ENCODE measurements at regions not wholly inside any gene's neighbourhood (a gene's known extent, or its start where the extent isn't known, plus 50 kb on each side); places are given as distances from the start of the nearest gene placed in this dataset.

- no peaks in the 10 kb centered on the region for H3K36me3 ChIP-seq
- intact Hi-C loops (cut with DNase I) = no loop called here
- no peaks in the 10 kb centered on the region for H3K27me3 ChIP-seq
- no peak overlapping the region for H3K4me3 ChIP-seq
- 90 to 95% methylated on average over 3 of the region's 3 CpGs for WGBS, 2 donors
- H3K27ac ChIP-seq = no peak overlapping the region
- no peaks in the 10 kb centered on the region for H3K4me1 ChIP-seq
- no peak for DNase-seq
- TF ChIP-seq CTCF (IDR thresholded peaks at IDR 0.05) = no peak
- TF ChIP-seq POLR2A (IDR thresholded peaks at IDR 0.05) = no peak
- H3K9me3 ChIP-seq = no peaks in the 10 kb centered on the region
Observed at GRCh38 chr2:149653831-149654445, 66.4 kb upstream of the MMADHC start.

- TF ChIP-seq POLR2A (IDR thresholded peaks at IDR 0.05) (no peak), CTCF (IDR thresholded peaks at IDR 0.05) (no peak)
- 80 to 81% methylated on average over 2 of the region's 2 CpGs for WGBS, 2 donors
- intact Hi-C loops (cut with DNase I) = no loop called here
- no peak for DNase-seq
- Histone ChIP-seq H3K27ac (no peak overlapping the region), H3K27me3 (no peaks in the 10 kb centered on the region), H3K4me1 (no peaks in the 10 kb centered on the region), H3K36me3 (no peaks in the 10 kb centered on the region), H3K4me3 (no peak overlapping the region), H3K9me3 (no peaks in the 10 kb centered on the region)
Observed at GRCh38 chr2:149652926-149653325, 65.4 kb upstream of the MMADHC start.

- H3K27ac ChIP-seq = no peak overlapping the region
Observed at GRCh38 chr2:149652526-149652925, 65.0 kb upstream of the MMADHC start.

DNA sequence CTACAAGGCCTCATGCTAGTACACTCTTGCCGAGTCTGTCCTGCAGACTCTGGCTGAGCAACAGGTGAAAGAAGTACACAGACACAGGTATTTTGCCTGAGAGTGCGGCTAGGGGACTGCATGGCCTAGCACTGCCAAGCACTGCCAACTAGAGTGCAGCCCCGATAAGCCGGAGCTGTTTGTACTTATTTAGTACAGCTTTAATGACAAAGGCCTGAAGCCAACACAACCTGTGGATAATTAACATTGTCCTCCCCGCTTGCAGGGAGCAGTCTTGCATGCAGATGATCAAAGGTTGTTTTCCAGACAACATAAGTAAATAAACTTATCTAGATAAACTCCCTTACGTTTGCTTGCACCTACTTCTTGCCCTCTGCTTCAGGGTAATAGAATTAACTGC, 63.7 kb upstream of the MMADHC start:
- TF ChIP-seq CTCF (IDR thresholded peaks at IDR 0.05) (no peak), POLR2A (IDR thresholded peaks at IDR 0.05) (no peak)
- no peak for DNase-seq
- Histone ChIP-seq H3K4me1 (no peaks in the 10 kb centered on the region), H3K36me3 (no peaks in the 10 kb centered on the region), H3K4me3 (no peak overlapping the region), H3K27me3 (no peaks in the 10 kb centered on the region), H3K27ac (no peak overlapping the region), H3K9me3 (no peaks in the 10 kb centered on the region)
- intact Hi-C loops (cut with DNase I) = no loop called here
- 91 to 92% methylated on average over 4 to 6 of the region's 6 CpGs for WGBS, 2 donors

More at GRCh38 chr2:149652526-149652925, 65.0 kb upstream of the MMADHC start:
- 74 to 76% methylated on average over 3 of the region's 3 CpGs for WGBS, 2 donors
- H3K36me3 ChIP-seq = no peaks in the 10 kb centered on the region
- DNase-seq = no peak
- intact Hi-C loops (cut with DNase I) = no loop called here
- H3K4me1 ChIP-seq = no peaks in the 10 kb centered on the region
- H3K9me3 ChIP-seq = no peaks in the 10 kb centered on the region
- no peak overlapping the region for H3K4me3 ChIP-seq
- TF ChIP-seq POLR2A (IDR thresholded peaks at IDR 0.05) (no peak), CTCF (IDR thresholded peaks at IDR 0.05) (no peak)
- H3K27me3 ChIP-seq = no peaks in the 10 kb centered on the region

GRCh38 chr2:149650006-149650405, 62.4 kb upstream of the MMADHC start:
- no peaks in the 10 kb centered on the region for H3K36me3 ChIP-seq
- TF ChIP-seq POLR2A (IDR thresholded peaks at IDR 0.05) = no peak
- no peak for TF ChIP-seq CTCF (IDR thresholded peaks at IDR 0.05)

More at GRCh38 chr2:149650006-149650405, 62.4 kb upstream of the MMADHC start:
- Histone ChIP-seq H3K27me3 (no peaks in the 10 kb centered on the region), H3K4me1 (no peaks in the 10 kb centered on the region), H3K4me3 (no peak overlapping the region), H3K9me3 (no peaks in the 10 kb centered on the region), H3K27ac (no peak overlapping the region)
- 63 to 69% methylated on average over 1 of the region's 1 CpG for WGBS, 2 donors
- no peak for DNase-seq
- intact Hi-C loops (cut with DNase I) = no loop called here

Data from esophagus squamous epithelium (tissue), 5 donors.